ENCODE measurements at regions not wholly inside any gene's neighbourhood (a gene's known extent, or its start where the extent isn't known, plus 50 kb on each side); places are given as distances from the start of the nearest gene placed in this dataset.

DNA sequence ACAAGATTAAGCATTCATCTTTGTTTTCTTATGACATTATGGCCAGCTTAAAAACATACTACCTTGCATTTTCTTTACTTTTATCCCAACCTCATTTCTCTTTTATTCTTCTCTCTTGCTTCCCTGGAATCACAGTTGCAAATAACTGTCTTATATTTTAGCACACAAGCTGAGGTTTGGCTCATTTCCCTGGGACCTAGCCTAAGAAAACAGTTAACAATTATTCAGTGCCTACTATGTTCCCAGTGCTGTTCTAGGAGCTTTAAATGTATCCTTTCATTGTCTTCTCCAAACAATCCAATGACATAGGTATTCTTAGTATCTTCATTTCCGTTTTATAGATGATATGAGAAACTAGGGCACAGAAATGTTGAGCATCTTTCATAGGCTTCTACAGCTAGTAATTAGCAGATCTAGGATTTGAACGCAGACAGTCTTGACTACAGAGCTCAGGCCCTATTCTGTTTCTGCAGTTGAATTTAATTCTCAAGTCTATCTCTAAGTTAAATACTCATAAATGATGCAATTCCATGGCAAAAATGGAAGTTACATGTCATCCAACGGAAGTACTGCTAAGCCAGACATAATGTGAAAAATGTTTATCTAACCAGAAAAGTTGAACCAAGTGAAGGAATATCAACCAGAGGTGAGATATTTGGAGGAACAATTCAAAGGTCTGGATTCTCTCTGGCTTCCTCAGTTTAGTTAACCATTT, 52.3 kb upstream of the MTAP start:
- intact Hi-C loops (cut with DNase I, micrococcal nuclease): no loop called here
- Histone ChIP-seq H3K36me3 (ENCODE audit: low read depth) (no peaks in the 10 kb centered on the region), H3K4me3 (no peak overlapping the region), H3K9me3 (no peaks in the 10 kb centered on the region), H3K4me1 (ENCODE audit: low read depth) (no peaks in the 10 kb centered on the region)
- DNase-seq (no peak), ATAC-seq (no peak)
- TF ChIP-seq, protein P1, sequence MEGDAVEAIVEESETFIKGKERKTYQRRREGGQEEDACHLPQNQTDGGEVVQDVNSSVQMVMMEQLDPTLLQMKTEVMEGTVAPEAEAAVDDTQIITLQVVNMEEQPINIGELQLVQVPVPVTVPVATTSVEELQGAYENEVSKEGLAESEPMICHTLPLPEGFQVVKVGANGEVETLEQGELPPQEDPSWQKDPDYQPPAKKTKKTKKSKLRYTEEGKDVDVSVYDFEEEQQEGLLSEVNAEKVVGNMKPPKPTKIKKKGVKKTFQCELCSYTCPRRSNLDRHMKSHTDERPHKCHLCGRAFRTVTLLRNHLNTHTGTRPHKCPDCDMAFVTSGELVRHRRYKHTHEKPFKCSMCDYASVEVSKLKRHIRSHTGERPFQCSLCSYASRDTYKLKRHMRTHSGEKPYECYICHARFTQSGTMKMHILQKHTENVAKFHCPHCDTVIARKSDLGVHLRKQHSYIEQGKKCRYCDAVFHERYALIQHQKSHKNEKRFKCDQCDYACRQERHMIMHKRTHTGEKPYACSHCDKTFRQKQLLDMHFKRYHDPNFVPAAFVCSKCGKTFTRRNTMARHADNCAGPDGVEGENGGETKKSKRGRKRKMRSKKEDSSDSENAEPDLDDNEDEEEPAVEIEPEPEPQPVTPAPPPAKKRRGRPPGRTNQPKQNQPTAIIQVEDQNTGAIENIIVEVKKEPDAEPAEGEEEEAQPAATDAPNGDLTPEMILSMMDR (IDR thresholded peaks at IDR 0.05): no peak

DNA sequence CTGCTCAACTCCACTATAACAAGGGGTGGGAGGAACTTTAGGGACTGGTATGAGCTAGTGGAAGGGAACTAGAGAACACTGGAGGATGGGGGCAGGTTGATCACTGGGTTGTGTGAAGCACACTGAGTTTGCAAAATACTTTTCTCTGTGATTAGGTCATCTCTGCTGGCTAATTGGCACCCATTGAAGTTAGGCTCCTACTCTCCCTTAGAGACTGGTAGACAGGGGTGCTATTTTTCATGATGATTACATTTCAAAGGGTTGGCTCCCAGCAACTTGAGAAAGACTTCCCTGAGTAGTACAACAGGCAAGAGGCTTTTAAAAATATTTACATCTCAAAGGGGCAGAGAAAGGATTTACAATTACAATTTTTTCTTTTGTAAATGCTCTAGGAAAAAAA, 50.4 kb upstream of the MTAP start:
- Histone ChIP-seq H3K4me3 (no peak overlapping the region), H3K4me1 (ENCODE audit: low read depth) (no peaks in the 10 kb centered on the region), H3K36me3 (ENCODE audit: low read depth) (no peaks in the 10 kb centered on the region), H3K9me3 (no peaks in the 10 kb centered on the region)
- intact Hi-C loops (cut with DNase I, micrococcal nuclease): no loop called here
- ATAC-seq (no peak), DNase-seq (no peak)
- TF ChIP-seq, protein P1 (IDR thresholded peaks at IDR 0.05): no peak

All from mucosa of descending colon (tissue), 3 donors.